Mesenchymal stem cell (in vitro differentiated cells and primary cell): ENCODE measurements at regions not wholly inside any gene's neighbourhood (a gene's known extent, or its start where the extent isn't known, plus 50 kb on each side); places are given as distances from the start of the nearest gene placed in this dataset.
"Not testable (repeated sequence)": the region's sequence is repeated elsewhere in the genome, so short reads cannot be mapped to it uniquely, and the experiment has no call there.

ENCODE experiments used
- DNase-seq: peaks from one replicate; pipeline ENCODE4 v3.0.0-alpha.2; 2013
- H2AFZ ChIP-seq: one replicate; pipeline ENCODE4 v1.6.1; 2013; ENCODE audit warnings: low read depth, mild to moderate bottlenecking, control low read depth, inconsistent platforms, low read length, moderate library complexity
- H2AK5ac ChIP-seq: 2 replicates; pipeline ENCODE4 v1.6.1; 2013; ENCODE audit warnings: low read length, moderate library complexity, mild to moderate bottlenecking, inconsistent platforms; ENCODE audit not compliant: severe bottlenecking
- H2BK120ac ChIP-seq: one replicate; pipeline ENCODE4 v1.6.1; 2013; ENCODE audit warnings: low read depth, mild to moderate bottlenecking, inconsistent platforms, low read length, moderate library complexity
- H2BK12ac ChIP-seq, 2 experiments: one replicate each; pipeline ENCODE4 v1.6.1; 2013; ENCODE audit warnings: inconsistent platforms in 2 of 2, low read length in 2 of 2, mild to moderate bottlenecking in 2 of 2, moderate library complexity in 2 of 2, control low read depth in 1 of 2
- H2BK15ac ChIP-seq: one replicate; pipeline ENCODE4 v1.6.1; 2013; ENCODE audit warnings: mild to moderate bottlenecking, low read depth, inconsistent platforms; ENCODE audit not compliant: poor library complexity, severe bottlenecking
- H2BK5ac ChIP-seq: 2 replicates; pipeline ENCODE4 v1.6.1; 2013; ENCODE audit warnings: low read depth, mild to moderate bottlenecking, low read length, control low read depth, inconsistent platforms; ENCODE audit not compliant: poor library complexity, severe bottlenecking
- H3K14ac ChIP-seq, 2 experiments: one replicate each; pipeline ENCODE4 v1.6.1; 2013; ENCODE audit warnings: inconsistent platforms in 2 of 2, low read length in 2 of 2, control low read depth in 1 of 2, mild to moderate bottlenecking in 1 of 2, moderate library complexity in 1 of 2
- H3K18ac ChIP-seq, 2 experiments: one replicate each; pipeline ENCODE4 v1.6.1; 2013; ENCODE audit warnings: inconsistent platforms in 2 of 2, low read length in 2 of 2, control low read depth in 1 of 2, low read depth in 1 of 2, mild to moderate bottlenecking in 1 of 2
- H3K23ac ChIP-seq, 2 experiments: one replicate each; pipeline ENCODE4 v1.6.1; 2013; ENCODE audit warnings: inconsistent platforms in 2 of 2, low read length in 2 of 2, mild to moderate bottlenecking in 2 of 2, moderate library complexity in 2 of 2, control low read depth in 1 of 2
- H3K27ac ChIP-seq: 2 replicates; pipeline ENCODE4 v1.5.1; 2013; ENCODE audit warnings: mild to moderate bottlenecking, moderate library complexity, low read length, control low read depth, inconsistent platforms; ENCODE audit not compliant: poor library complexity, severe bottlenecking
- H3K27me3 ChIP-seq, 2 experiments: 2 replicates each; pipeline versions ENCODE4 v1.6.1 to v1.7.0; 2013; ENCODE audit warnings: low read length in 2 of 2, mild to moderate bottlenecking in 2 of 2, moderate library complexity in 2 of 2, control low read depth in 1 of 2, inconsistent platforms in 1 of 2; ENCODE audit not compliant: control insufficient read depth in 1 of 2, insufficient read depth in 1 of 2
- H3K36me3 ChIP-seq, 2 experiments: 2 replicates each; pipeline versions ENCODE4 v1.6.1 to v1.7.0; 2013; ENCODE audit warnings: low read length in 2 of 2, control low read depth in 1 of 2, inconsistent platforms in 1 of 2, low read depth in 1 of 2, mild to moderate bottlenecking in 1 of 2; ENCODE audit not compliant: insufficient read depth in 2 of 2, control insufficient read depth in 1 of 2
- H3K4ac ChIP-seq, 2 experiments: one replicate each; pipeline ENCODE4 v1.6.1; 2013; ENCODE audit warnings: inconsistent platforms in 2 of 2, low read length in 2 of 2, mild to moderate bottlenecking in 2 of 2, moderate library complexity in 2 of 2, control low read depth in 1 of 2, low read depth in 1 of 2
- H3K4me1 ChIP-seq: 2 replicates; pipeline ENCODE4 v1.6.1; 2013; ENCODE audit warnings: low read depth, low read length, control low read depth; ENCODE audit not compliant: control insufficient read depth, insufficient read depth
- H3K4me2 ChIP-seq: 2 replicates; pipeline ENCODE4 v1.6.1; 2013; ENCODE audit warnings: low read length, mild to moderate bottlenecking, inconsistent platforms; ENCODE audit not compliant: poor library complexity, severe bottlenecking
- H3K4me3 ChIP-seq, 2 experiments: 2 replicates each; pipeline versions ENCODE4 v1.5.1 to v1.7.0; 2013; ENCODE audit warnings: low read length in 2 of 2, mild to moderate bottlenecking in 2 of 2, control low read depth in 1 of 2, low read depth in 1 of 2; ENCODE audit not compliant: insufficient read depth in 1 of 2
- H3K79me1 ChIP-seq: replicated peaks from 2 replicates; pipeline ENCODE4 v1.6.1; 2013; ENCODE audit warnings: mild to moderate bottlenecking, control low read depth, low read length, inconsistent platforms; ENCODE audit not compliant: poor library complexity, severe bottlenecking
- H3K9ac ChIP-seq: 2 replicates; pipeline ENCODE4 v1.7.0; 2013; ENCODE audit warnings: mild to moderate bottlenecking, low read length, moderate library complexity
- H3K9me3 ChIP-seq: 2 replicates; pipeline ENCODE4 v1.7.0; 2013; ENCODE audit warnings: mild to moderate bottlenecking, low read length; ENCODE audit not compliant: control insufficient read depth
- H4K8ac ChIP-seq: one replicate; pipeline ENCODE4 v1.6.1; 2013; ENCODE audit warnings: inconsistent platforms, mild to moderate bottlenecking, low read length, moderate library complexity
- H4K91ac ChIP-seq: one replicate; pipeline ENCODE4 v1.6.1; 2013; ENCODE audit warnings: mild to moderate bottlenecking, low read length, inconsistent platforms
- WGBS: methylation state at CpG from one replicate; pipeline ENCODE4 v1.1.7; 2013; ENCODE audit warnings: mixed read lengths; 5-methylcytosine and 5-hydroxymethylcytosine counted together

- H4K8ac ChIP-seq, H3K14ac ChIP-seq, H3K27me3 ChIP-seq, H3K4me2 ChIP-seq, H2BK12ac ChIP-seq, H2BK15ac ChIP-seq, H3K27ac ChIP-seq, H2AK5ac ChIP-seq, H3K4me1 ChIP-seq, H3K18ac ChIP-seq, H2AFZ ChIP-seq, H2BK5ac ChIP-seq, H3K79me1 ChIP-seq, H3K4me3 ChIP-seq, H3K23ac ChIP-seq, H3K36me3 ChIP-seq, H4K91ac ChIP-seq, DNase-seq, H2BK120ac ChIP-seq, H3K9me3 ChIP-seq, H3K4ac ChIP-seq, H3K9ac ChIP-seq: not testable (repeated sequence)
- no CpG with 5 or more reads among the region's 107 CpGs for WGBS
Measured at GRCh38 chr1:161454865-161455707, 50.2 kb upstream of the FCGR2A start.

GRCh38 chr1:161453950-161454864 lies 51.0 kb upstream of the FCGR2A start:
- H3K9ac ChIP-seq, H3K4me1 ChIP-seq, H4K91ac ChIP-seq, H3K36me3 ChIP-seq, H3K4me2 ChIP-seq, H3K4ac ChIP-seq, H3K79me1 ChIP-seq, H3K27me3 ChIP-seq, H4K8ac ChIP-seq, H3K9me3 ChIP-seq, H2BK120ac ChIP-seq, H2BK15ac ChIP-seq, DNase-seq, H3K27ac ChIP-seq, H3K23ac ChIP-seq, H2AFZ ChIP-seq, H3K4me3 ChIP-seq, H2BK5ac ChIP-seq, H3K18ac ChIP-seq, H2BK12ac ChIP-seq, H3K14ac ChIP-seq, H2AK5ac ChIP-seq: not testable (repeated sequence)
- no CpG with 5 or more reads among the region's 67 CpGs for WGBS

GRCh38 chr1:161451698-161452348 lies 53.4 kb upstream of the FCGR2A start:
- H3K36me3 ChIP-seq, H2BK5ac ChIP-seq, H4K91ac ChIP-seq, H3K9me3 ChIP-seq, H3K14ac ChIP-seq, H2BK15ac ChIP-seq, H3K27me3 ChIP-seq, H2BK120ac ChIP-seq, H3K27ac ChIP-seq, H3K79me1 ChIP-seq, H3K4me1 ChIP-seq, H3K9ac ChIP-seq, H4K8ac ChIP-seq, H3K4me2 ChIP-seq, H2BK12ac ChIP-seq, H3K18ac ChIP-seq, H3K23ac ChIP-seq, H2AFZ ChIP-seq, H2AK5ac ChIP-seq, H3K4ac ChIP-seq, H3K4me3 ChIP-seq, DNase-seq: not testable (repeated sequence)
- no CpG with 5 or more reads among the region's 29 CpGs for WGBS
